HG03135 (cell line): ENCODE measurements at regions not wholly inside any gene's neighbourhood (a gene's known extent, or its start where the extent isn't known, plus 50 kb on each side); places are given as distances from the start of the nearest gene placed in this dataset.

ENCODE experiments used
- ATAC-seq: cut with Tn5 transposase; IDR thresholded peaks from one replicate; pipeline ENCODE4 v1.9.1; 2021; ENCODE audit warnings: mild to moderate bottlenecking, moderate library complexity; ENCODE audit not compliant: unreplicated experiment

DNA sequence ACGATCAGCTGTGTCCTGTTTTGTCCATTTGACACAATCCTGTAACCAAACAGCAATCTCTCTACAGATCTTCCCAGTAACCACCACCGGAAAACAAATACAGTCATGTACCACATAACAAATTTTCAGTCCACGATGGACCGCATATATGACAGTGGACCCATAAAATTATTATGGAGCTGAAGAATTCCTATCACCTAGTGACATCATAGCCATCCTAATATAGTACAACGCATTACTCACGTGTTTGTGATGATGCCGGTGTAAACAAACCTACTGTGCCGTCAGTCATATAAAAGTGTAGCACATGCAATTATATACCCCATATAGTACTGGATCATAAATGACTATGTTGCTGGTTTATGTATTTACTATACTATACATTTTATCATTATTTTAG, 133.7 kb upstream of the EDNRA start:
- ATAC-seq, result no peak

GRCh38 chr4:147349193-147349592, 131.7 kb upstream of the EDNRA start:
- no peak for ATAC-seq

- ATAC-seq, result no peak
These were observed 129.7 kb upstream of the EDNRA start for GRCh38 chr4:147351083-147351787.

DNA sequence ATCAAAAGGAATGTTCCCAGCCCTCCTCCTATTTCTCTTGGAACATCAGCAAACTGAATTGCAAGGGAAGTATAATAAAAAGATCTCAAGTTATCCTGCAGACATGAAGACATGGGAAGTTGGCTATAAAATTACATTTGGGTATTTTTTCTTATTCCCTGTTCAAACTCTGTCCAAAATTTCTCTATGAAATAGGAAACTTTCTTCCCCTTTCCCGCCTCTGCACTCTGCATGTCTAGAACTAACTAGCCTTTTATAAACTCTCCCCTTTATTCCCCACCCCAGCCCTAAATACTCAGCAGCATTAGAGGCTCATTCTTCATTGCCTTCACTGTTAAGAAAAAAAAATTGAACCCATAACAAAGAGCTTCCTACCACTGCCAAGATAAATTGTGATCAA, 126.7 kb upstream of the EDNRA start:
- no peak for ATAC-seq

DNA sequence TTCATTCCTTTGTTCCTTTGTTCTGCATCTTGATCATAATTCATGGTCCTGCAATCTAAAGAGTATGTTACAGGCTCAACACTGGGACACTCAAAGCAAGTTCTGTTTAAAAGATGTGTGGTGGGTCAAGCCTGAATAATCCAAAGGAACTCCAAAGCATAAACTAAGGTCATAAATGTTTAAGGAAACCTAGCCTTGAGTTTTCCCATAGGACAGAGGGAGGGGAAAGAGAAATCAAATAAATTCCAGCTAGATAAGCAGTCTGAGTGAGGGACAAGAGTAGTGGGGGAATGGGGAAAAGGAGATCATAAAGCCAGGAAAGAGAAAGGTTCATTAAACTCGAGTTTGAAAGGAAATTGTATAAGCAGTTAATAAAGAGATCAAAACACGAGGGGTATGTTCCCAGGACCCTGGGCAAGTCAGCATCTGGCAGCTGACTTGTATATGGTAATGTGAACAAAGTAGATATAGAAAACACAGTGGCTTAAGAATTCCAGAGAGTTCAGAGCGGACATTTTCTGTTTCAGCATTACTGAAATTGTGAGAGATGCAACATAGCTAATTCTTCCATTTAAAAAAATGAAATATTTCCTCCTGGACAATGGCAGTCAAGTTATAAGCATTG, 125.8 kb upstream of the EDNRA start:
- no peak for ATAC-seq

GRCh38 chr4:147355847-147356246, 125.0 kb upstream of the EDNRA start:
- ATAC-seq, result no peak

DNA sequence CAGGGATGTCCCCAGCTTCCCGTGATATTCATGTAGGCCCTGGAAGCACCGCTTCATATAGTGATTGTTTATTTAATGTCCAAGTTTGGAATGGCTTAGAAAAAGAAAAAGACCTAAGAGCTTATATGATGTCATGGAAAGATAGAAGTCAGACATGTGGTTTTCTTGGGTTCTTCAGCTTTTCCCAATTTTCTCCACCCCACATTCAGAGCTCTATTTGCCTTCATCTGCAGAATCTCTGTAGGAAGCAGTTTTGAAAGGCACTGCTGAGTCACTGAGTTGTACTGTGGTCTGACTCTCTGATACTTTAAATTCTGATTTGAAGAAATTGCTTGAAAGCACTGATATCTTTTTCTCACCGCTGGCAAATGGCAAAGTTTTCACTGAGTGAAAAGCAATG, 120.6 kb upstream of the EDNRA start:
- ATAC-seq, result no peak

- ATAC-seq, result no peak
These were observed 119.2 kb upstream of the EDNRA start for GRCh38 chr4:147361726-147362125.

DNA sequence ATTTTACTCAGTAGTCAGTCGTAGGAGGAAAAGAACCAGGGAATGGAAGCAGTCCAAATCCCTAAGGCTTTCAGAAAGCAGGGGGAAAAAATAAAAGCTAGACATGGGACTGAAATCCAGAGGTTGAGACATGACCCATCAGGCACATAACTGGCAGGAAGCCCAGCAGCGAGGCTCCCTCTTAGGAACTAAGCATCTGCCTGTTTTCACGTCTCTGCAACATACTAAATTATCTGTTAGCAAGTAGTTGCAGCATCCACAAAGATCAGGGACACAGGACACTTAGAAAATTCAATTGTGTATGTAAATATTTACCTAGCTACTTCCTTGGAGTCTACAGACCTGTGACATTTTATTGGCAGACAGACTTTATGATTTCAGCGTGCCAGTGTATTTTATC, 118.0 kb upstream of the EDNRA start:
- no peak for ATAC-seq

DNA sequence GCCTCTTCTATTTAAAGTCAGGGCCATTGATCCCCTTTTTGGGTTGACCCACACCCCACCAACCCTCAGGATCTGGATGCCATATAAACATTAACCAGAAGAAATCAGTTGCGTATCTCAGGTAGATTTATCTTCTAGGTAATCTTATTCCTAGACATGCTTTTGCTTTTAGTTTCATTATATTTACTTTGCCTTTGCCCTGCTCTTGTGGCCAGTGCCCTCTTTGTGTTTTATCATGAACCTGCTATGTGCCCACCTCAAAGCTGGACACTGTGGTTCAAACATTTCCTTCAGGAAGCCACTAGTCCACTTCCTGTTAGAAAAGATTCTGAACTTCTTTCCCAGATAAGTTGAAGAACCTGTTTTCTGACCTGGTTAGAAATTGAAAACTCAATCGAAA, 117.4 kb upstream of the EDNRA start:
- no peak for ATAC-seq

- ATAC-seq, result no peak
These were observed 115.5 kb upstream of the EDNRA start for GRCh38 chr4:147365396-147365795.

- ATAC-seq, result no peak
These were observed 114.7 kb upstream of the EDNRA start for GRCh38 chr4:147366164-147366563.

DNA sequence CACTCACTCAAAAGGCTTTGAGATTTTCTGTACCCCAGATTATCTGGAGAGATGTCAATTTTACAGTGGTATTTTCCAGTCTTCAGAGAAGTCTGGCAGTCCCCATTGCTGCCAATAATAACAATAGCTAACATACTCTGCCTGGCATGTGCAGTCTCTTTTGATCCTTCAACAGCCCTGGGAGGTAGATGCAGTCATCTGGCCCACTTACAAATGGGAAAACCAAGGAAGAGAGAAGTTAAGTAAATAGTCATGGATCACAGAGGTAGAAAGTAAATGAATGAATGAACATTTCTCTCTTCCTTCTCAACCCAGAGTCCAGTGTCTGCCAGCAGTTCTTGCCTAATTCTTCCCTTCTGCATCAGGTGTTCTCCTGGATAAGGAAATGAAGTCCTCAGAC, 113.0 kb upstream of the EDNRA start:
- no peak for ATAC-seq

DNA sequence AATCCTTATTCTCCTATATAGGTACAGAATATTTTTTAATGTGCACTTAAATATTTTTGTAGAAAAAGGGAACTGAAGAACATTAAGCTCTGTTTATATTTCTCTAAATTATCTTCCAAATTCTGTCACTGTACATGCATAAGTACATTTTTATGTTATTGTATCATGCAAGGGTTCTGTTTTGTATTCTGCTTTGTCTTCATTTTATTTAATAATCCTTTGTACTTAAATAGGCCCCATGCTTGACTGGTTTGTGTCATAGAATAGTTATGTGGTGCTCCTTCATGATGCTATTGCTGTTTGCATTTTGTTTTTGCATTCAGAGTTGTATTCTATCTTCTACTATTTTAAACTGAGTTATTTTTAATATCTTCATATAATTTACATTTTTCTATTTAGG, 111.9 kb upstream of the EDNRA start:
- ATAC-seq, result no peak

DNA sequence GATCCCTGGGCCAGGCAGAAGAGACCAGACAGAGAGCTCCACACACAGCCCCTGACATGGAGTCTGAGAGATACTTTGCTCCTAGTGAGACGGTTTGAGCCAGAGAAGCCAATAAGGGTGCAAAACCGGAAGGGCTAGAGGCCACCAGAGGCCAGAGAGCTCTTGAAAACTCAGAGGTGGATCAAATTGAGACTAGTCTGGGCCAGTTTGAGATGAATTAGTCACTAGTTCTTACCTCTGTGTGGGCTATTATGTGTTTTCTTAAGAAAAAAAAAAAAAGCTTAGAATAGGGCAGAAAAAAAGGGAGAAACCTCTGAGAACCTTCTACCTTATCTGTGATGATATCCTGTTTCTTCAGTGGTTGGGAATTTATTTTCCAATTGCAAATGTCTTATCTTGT, 110.4 kb upstream of the EDNRA start:
- no peak for ATAC-seq

DNA sequence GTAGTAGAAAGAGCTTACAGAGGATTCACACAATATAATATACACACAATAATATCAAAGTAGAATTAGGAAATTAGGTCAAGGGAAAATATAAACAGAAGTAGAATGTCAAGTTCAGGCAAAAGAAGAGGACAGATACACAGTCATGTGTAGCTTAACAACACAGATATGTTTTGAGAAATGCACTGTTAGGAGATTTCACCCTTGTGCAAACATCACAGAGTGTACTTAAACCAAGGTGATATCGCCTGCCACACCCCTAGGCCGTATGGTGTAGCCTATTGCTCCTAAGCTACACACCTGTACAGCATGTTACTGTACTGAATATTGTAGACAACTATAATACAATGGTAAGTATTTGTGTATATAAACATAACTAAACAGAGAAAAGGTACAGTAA, 110.0 kb upstream of the EDNRA start:
- ATAC-seq, result no peak

GRCh38 chr4:147371661-147372060, 109.2 kb upstream of the EDNRA start:
- ATAC-seq, result no peak

GRCh38 chr4:147378780-147379179, 102.1 kb upstream of the EDNRA start:
- ATAC-seq, result no peak

DNA sequence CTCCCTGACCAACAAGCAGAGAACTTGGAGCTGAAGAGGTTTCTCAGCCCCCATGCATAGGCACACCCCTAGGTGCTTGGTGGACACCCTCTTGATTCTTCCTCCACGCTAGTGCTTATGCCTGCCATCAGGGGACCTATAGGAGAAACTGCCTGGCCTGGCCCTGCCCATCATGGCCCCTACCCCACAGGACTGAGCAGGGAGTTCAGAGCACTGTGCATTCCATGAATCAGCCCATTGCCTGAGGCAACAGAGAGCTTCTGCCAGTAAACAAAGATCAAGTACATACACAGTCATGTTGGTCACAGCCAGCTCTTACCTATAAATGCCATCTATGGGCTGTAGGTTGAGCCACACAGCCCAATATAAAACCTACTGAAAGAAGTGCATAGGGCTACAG, 99.1 kb upstream of the EDNRA start:
- no peak for ATAC-seq

DNA sequence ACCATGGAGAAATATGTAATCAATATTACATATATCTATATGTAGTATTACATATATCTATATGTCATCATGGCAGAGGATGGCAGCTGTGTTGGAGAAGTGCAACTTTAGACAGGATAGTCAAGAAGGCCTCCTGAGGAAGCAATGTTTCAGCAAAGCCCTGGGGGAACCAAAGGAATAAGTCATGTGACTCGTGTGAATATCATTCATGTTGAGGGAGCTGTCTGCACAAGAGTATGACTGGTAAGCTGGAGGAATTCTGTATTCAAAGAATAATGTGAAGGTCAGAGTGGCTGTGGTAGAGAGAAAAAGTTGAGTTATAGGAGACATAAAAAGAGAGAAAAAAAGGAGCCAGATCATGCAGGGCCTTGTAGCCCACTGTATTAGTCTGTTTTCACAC, 92.9 kb upstream of the EDNRA start:
- no peak for ATAC-seq

GRCh38 chr4:147396105-147396504, 84.8 kb upstream of the EDNRA start:
- ATAC-seq, result no peak

DNA sequence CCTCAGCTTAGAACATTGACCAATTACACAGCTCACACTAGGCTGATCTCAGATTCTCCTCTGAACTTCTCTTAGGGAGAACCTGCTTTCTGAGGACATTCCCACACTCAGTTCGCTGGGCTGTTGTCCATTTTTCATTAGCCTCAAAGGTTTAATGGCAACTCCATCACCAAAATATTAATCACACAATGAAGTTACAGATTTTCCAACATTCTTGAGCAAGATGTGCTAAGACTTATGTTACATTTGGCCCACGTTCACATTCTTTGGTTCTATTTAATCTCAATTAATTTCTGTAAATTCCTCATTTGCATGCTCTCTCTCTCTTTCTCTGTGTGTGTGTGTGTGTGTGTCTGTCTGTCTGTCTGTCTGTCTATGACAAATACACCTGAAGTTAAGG, 82.3 kb upstream of the EDNRA start:
- ATAC-seq, result no peak

- no peak for ATAC-seq
These were observed 80.2 kb upstream of the EDNRA start for GRCh38 chr4:147400721-147401120.
